HCT116 (cell line): ENCODE measurements at regions not wholly inside any gene's neighbourhood (a gene's known extent, or its start where the extent isn't known, plus 50 kb on each side); places are given as distances from the start of the nearest gene placed in this dataset.

ENCODE experiments used
- ATAC-seq: fragments of 200-7000 bp; cut with Tn5 transposase; 2 replicates; pipeline ENCODE4 v1.9.1; 2020; ENCODE audit warnings: mild to moderate bottlenecking, moderate library complexity
- BruUV-seq: library from RNA; stranded (reverse); fragments of 400-500 nt; replicated peaks from 2 replicates; lab custom pipeline; 2021; lab: Mats Ljungman, UMichigan
- CTCF ChIA-PET: fragments of 300-600 bp; sonication (Branson Sonifier 250); formaldehyde crosslinking; loops from one replicate; lab custom pipeline; 2021; ENCODE audit warnings: antibody characterized with exemption; lab: Charles Lee
- POLR2A ChIA-PET: fragments of 300-600, 350-600 bp; sonication (Branson Sonifier 250); formaldehyde crosslinking; loops from one replicate; lab custom pipeline; 2021; ENCODE audit warnings: antibody characterized with exemption; lab: Charles Lee
- RAD21 ChIA-PET, 2 experiments: fragments of 300-600 bp; sonication (Branson Sonifier 250); formaldehyde crosslinking; loops; one replicate each; lab custom pipeline; 2023; ENCODE audit warnings: low total read pairs in 2 of 2; ENCODE audit not compliant: uncharacterized antibody in 2 of 2, unreplicated experiment in 2 of 2, low non-redundant PET in 1 of 2; lab: Charles Lee
- DNase-seq: peaks from one replicate; pipeline ENCODE4 v3.0.0-alpha.2; 2010; ENCODE audit warnings: low read depth, low spot score
- H2AFZ ChIP-seq: fragments of 200-600 bp; shearing (Covaris generic), sonication (generic); 2 replicates; pipeline ENCODE4 v1.6.1; 2017; ENCODE audit warnings: low read depth, mixed run types, mixed read lengths, antibody characterized with exemption, low read length; ENCODE audit not compliant: poor library complexity, severe bottlenecking
- H3K27ac ChIP-seq: 2 replicates; pipeline ENCODE4 v1.5.1; 2012; ENCODE audit warnings: low read depth, low read length
- H3K27me3 ChIP-seq: fragments of 200-600 bp; sonication (generic); 2 replicates; pipeline ENCODE4 v1.6.1; 2016; ENCODE audit warnings: mixed run types, low read length, mixed read lengths; ENCODE audit not compliant: insufficient read depth
- H3K36me3 ChIP-seq, 2 experiments: fragments of 200-500 bp in 1 of 2; fragments of 200-600 bp in 1 of 2; sonication (Bioruptor generic) in 1 of 2; sonication (generic) in 1 of 2; 2 replicates each; pipeline versions ENCODE4 v1.5.1 to v1.6.1; 2014 to 2016; ENCODE audit warnings: low read length in 2 of 2, inconsistent platforms in 1 of 2, mixed read lengths in 1 of 2, mixed run types in 1 of 2; ENCODE audit not compliant: insufficient read depth in 2 of 2, control insufficient read depth in 1 of 2
- H3K4me1 ChIP-seq, 2 experiments: fragments of 200-600 bp in 1 of 2; sonication (generic) in 1 of 2; 2 replicates each; pipeline versions ENCODE4 v1.5.1 to v1.6.1; 2012 to 2017; ENCODE audit warnings: low read length in 2 of 2, inconsistent platforms in 1 of 2, mild to moderate bottlenecking in 1 of 2, mixed read lengths in 1 of 2, mixed run types in 1 of 2, moderate library complexity in 1 of 2; ENCODE audit not compliant: insufficient read depth in 2 of 2, control insufficient read depth in 1 of 2
- H3K4me2 ChIP-seq: fragments of 200-600 bp; sonication (generic); 2 replicates; pipeline ENCODE4 v1.6.1; 2017; ENCODE audit warnings: mixed run types, low read length, mixed read lengths
- H3K4me3 ChIP-seq, 2 experiments: fragments of 200-600 bp in 1 of 2; sonication (generic) in 1 of 2; replicated peaks in 1 of 2; 2 replicates each; pipeline ENCODE4 v1.5.1; 2011 to 2016; ENCODE audit warnings: low read length in 2 of 2, control low read depth in 1 of 2, low read depth in 1 of 2, mild to moderate bottlenecking in 1 of 2, mixed read lengths in 1 of 2, mixed run types in 1 of 2
- H3K79me2 ChIP-seq: fragments of 200-600 bp; sonication (generic); 2 replicates; pipeline ENCODE4 v1.6.1; 2017; ENCODE audit warnings: mild to moderate bottlenecking, mixed run types, low read length, moderate library complexity, mixed read lengths; ENCODE audit not compliant: insufficient read depth
- H3K9ac ChIP-seq: fragments of 200-600 bp; sonication (generic); 2 replicates; pipeline ENCODE4 v1.6.1; 2016; ENCODE audit warnings: low read length, mixed read lengths
- H3K9me2 ChIP-seq: fragments of 200-600 bp; sonication (generic), shearing (Covaris generic); 2 replicates; pipeline ENCODE4 v1.6.1; 2017; ENCODE audit warnings: mixed run types, mild to moderate bottlenecking, moderate library complexity; ENCODE audit not compliant: insufficient read depth
- H3K9me3 ChIP-seq, 2 experiments: fragments of 200-500 bp in 1 of 2; fragments of 200-600 bp in 1 of 2; sonication (Bioruptor generic) in 1 of 2; sonication (generic) in 1 of 2; 2 replicates each; pipeline ENCODE4 v1.6.1; 2014 to 2017; ENCODE audit warnings: low read length in 2 of 2, mixed read lengths in 2 of 2, inconsistent platforms in 1 of 2, low read depth in 1 of 2, mild to moderate bottlenecking in 1 of 2, mixed run types in 1 of 2, moderate library complexity in 1 of 2; ENCODE audit not compliant: control insufficient read depth in 1 of 2, insufficient read depth in 1 of 2
- H4K20me1 ChIP-seq: fragments of 200-600 bp; sonication (generic), shearing (Covaris generic); 2 replicates; pipeline ENCODE4 v1.6.1; 2017; ENCODE audit warnings: mixed run types, mild to moderate bottlenecking, moderate library complexity; ENCODE audit not compliant: insufficient read depth
- CBX3 ChIP-seq: IDR thresholded peaks from 2 replicates; pipeline ENCODE4 v1.6.1; 2012; ENCODE audit warnings: low read depth
- CTCF ChIP-seq, 3 experiments: fragments of 200-600 bp in 1 of 3; sonication (generic) in 1 of 3; IDR thresholded peaks in 2 of 3; conservative IDR thresholded peaks in 1 of 3; 2 replicates each; pipeline ENCODE4 v1.5.1; 2012 to 2017; ENCODE audit warnings: low read depth in 2 of 3, low read length in 2 of 3, antibody characterized with exemption in 1 of 3, borderline replicate concordance in 1 of 3, control low read depth in 1 of 3, mild to moderate bottlenecking in 1 of 3, mixed read lengths in 1 of 3, mixed run types in 1 of 3, moderate library complexity in 1 of 3; ENCODE audit not compliant: insufficient read depth in 1 of 3
- POLR2A ChIP-seq: IDR thresholded peaks from 2 replicates; pipeline ENCODE4 v1.7.0; 2011; ENCODE audit warnings: borderline replicate concordance; ENCODE audit not compliant: insufficient read depth, insufficient read length; ENCODE audit errors: extremely low read depth
- RAD21 ChIP-seq: IDR thresholded peaks from 2 replicates; pipeline ENCODE4 v1.6.1; 2012; ENCODE audit warnings: low read depth, mild to moderate bottlenecking
- SIN3A ChIP-seq: IDR thresholded peaks from 2 replicates; pipeline ENCODE4 v1.6.1; 2012; ENCODE audit warnings: low read depth
- TCF7L2 ChIP-seq: IDR thresholded peaks from 2 replicates; pipeline ENCODE4 v1.7.0; 2011; ENCODE audit warnings: borderline replicate concordance, inconsistent platforms; ENCODE audit not compliant: insufficient read depth, insufficient read length; ENCODE audit errors: extremely low read depth
- YY1 ChIP-seq: IDR thresholded peaks from 2 replicates; pipeline ENCODE4 v1.6.1; 2011; ENCODE audit warnings: low read length, low read depth, moderate library complexity, mild to moderate bottlenecking; ENCODE audit not compliant: insufficient replicate concordance; ENCODE audit errors: extremely low read depth
- ZBTB33 ChIP-seq: IDR thresholded peaks from 2 replicates; pipeline ENCODE4 v1.6.1; 2011; ENCODE audit warnings: mild to moderate bottlenecking, low read length, moderate library complexity; ENCODE audit not compliant: insufficient replicate concordance; ENCODE audit errors: extremely low read depth
- ZFX ChIP-seq: fragments of 450-650 bp; IDR thresholded peaks from 2 replicates; pipeline ENCODE4 v1.6.1; 2017
- intact Hi-C: fragments of 100-400 bp; cut with micrococcal nuclease; formaldehyde crosslinking; loops from 2 replicates; pipeline ENCODE4 v1.10.0; 2022
- TF ChIP-seq, protein P1 (sequence below): IDR thresholded peaks from 2 replicates; pipeline ENCODE4 v1.6.1; 2012; ENCODE audit warnings: low read depth

DNA sequence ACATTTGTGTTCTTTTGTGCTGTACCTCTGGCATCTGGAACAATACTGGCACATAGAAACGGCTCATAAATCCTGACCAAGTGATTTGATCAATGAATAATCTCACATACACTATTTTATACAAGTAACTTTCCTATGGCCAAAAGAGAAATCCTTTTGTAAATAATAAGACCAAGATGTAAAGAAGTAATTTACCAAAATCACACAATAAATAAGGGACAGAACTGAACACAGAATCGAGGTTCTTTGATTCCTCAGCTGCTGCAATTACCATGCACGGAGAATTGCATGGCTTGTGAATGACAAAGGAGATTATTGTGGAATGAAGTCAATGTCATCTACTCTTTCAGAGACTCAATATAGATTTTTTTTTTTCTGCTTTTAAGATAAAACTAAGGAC, 576.8 kb upstream of the SMIM31 start:
- CTCF ChIA-PET: no interaction called here

More for the DNA sequence above, 576.8 kb upstream of the SMIM31 start:
- H3K4me2 ChIP-seq: no peak overlapping the region
- H3K79me2 ChIP-seq: no peaks in the 10 kb centered on the region
- DNase-seq (no peak), ATAC-seq (no peak)
- no peak overlapping the region for H3K4me3 ChIP-seq
- TF ChIP-seq CTCF (IDR thresholded peaks at IDR 0.05 in 2 of 3, conservative IDR thresholded peaks at IDR 0.05 in 1 of 3; ENCODE audit: borderline replicate concordance in 1 of 3, insufficient read depth in 1 of 3, low read depth in 2 of 3, low read length in 2 of 3): no peak
- no peak for TF ChIP-seq ZFX
- no peak for TF ChIP-seq RAD21
- no peak for TF ChIP-seq YY1
- no peak for TF ChIP-seq ZBTB33
- TF ChIP-seq TCF7L2: no peak
- TF ChIP-seq, protein P1, sequence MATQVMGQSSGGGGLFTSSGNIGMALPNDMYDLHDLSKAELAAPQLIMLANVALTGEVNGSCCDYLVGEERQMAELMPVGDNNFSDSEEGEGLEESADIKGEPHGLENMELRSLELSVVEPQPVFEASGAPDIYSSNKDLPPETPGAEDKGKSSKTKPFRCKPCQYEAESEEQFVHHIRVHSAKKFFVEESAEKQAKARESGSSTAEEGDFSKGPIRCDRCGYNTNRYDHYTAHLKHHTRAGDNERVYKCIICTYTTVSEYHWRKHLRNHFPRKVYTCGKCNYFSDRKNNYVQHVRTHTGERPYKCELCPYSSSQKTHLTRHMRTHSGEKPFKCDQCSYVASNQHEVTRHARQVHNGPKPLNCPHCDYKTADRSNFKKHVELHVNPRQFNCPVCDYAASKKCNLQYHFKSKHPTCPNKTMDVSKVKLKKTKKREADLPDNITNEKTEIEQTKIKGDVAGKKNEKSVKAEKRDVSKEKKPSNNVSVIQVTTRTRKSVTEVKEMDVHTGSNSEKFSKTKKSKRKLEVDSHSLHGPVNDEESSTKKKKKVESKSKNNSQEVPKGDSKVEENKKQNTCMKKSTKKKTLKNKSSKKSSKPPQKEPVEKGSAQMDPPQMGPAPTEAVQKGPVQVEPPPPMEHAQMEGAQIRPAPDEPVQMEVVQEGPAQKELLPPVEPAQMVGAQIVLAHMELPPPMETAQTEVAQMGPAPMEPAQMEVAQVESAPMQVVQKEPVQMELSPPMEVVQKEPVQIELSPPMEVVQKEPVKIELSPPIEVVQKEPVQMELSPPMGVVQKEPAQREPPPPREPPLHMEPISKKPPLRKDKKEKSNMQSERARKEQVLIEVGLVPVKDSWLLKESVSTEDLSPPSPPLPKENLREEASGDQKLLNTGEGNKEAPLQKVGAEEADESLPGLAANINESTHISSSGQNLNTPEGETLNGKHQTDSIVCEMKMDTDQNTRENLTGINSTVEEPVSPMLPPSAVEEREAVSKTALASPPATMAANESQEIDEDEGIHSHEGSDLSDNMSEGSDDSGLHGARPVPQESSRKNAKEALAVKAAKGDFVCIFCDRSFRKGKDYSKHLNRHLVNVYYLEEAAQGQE: no peak
- TF ChIP-seq POLR2A: no peak
- no peak for TF ChIP-seq SIN3A
- TF ChIP-seq CBX3: no peak
- ChIA-PET RAD21 (no interaction called here), POLR2A (no interaction called here)
- H3K27me3 ChIP-seq: no peaks in the 10 kb centered on the region
- H3K9me2 ChIP-seq: no peaks in the 10 kb centered on the region
- H3K36me3 ChIP-seq: no peaks in the 10 kb centered on the region
- H3K9ac ChIP-seq: no peak overlapping the region
- H4K20me1 ChIP-seq: no peaks in the 10 kb centered on the region
- no TSS peak for BruUV-seq
- H3K4me1 ChIP-seq: no peaks in the 10 kb centered on the region
- H3K9me3 ChIP-seq: no peaks in the 10 kb centered on the region
- intact Hi-C loops: no loop called here
- no peak overlapping the region for H2AFZ ChIP-seq
- H3K27ac ChIP-seq: no peak overlapping the region
